Activated T-cell treated with anti-CD3 and anti-CD28 coated beads, Interleukin-2, amount 50 U/mL, for 48 hours (primary cell): ENCODE measurements at regions not wholly inside any gene's neighbourhood (a gene's known extent, or its start where the extent isn't known, plus 50 kb on each side); places are given as distances from the start of the nearest gene placed in this dataset.

Source experiments
- DNase-seq, 2 experiments: peaks; one replicate each; pipeline ENCODE4 v3.0.0-alpha.2; 2020

- DNase-seq: no peak
Measured at GRCh38 chr3:57009802-57010201, 50.7 kb upstream of the SPATA12 start.

DNA sequence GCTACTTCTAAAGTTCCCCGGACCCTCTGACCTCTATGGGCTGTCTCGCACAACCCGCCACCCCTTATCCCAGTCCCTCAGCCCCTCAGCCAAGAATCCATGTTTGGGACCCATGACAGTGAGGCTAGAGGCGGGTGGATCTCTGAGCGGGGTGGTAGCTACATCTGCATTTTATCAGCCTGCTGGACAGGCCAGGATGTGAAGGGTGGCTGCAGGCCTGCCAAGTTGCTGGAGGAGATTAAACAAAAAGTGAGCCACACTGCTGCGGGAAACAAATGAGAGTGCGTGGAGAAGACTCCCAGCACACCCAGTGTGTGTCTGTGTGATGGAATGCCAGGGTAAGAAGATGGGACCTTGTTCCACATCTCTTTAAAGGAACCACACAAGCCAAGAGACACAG is 51.1 kb upstream of the SPATA12 start:
- DNase-seq: no peak

- DNase-seq: peak; percentile 37 to 50
Measured at GRCh38 chr3:57007521-57008460, 52.7 kb upstream of the SPATA12 start.

- DNase-seq: no peak
Measured at GRCh38 chr3:57006949-57007419, 53.5 kb upstream of the SPATA12 start.

DNA sequence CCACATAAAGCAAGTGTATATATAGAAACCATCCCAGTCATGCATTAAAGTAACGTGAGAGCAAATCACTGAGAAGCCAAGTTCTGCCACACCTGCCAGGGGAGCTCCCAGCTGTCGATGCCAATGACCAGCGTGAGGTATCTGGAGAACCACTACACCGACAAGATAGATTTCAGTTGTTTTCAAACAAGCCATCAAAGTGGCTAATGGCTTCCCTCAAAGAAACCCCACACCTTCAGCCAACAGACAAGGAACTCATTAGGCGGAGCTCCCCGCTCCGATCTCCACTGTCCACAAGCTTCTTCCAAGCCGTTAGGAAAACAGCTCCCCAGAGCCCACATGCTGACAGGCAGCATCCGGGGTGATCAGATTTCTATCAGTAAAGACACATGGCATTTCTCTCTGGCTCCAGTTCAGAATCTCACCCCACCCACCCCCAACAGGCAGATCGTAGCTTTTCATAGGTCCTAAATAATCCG is 54.2 kb upstream of the SPATA12 start:
- DNase-seq: no peak

- no peak for DNase-seq
Measured at GRCh38 chr3:57004229-57004628, 56.2 kb upstream of the SPATA12 start.

GRCh38 chr3:57003676-57004075 is 56.8 kb upstream of the SPATA12 start:
- no peak for DNase-seq

DNA sequence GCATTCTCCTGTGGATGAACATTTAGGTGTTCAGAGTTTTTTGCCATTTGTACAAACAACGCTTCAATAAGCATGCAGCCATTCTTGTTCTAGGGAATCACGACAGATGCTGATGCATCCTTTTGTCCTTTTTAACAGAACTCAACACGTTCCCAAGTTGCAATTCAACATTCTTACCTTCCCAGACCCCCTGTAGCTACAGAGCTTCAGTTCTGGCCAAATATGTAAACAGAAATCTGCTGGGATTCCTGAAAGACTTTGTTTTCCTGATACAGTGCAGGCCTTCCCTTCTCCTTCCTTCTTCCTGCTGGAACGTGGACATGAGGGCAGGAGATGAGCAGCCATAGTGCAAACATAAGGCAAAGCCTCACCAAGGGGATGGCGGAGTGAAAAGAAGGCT is 59.1 kb upstream of the SPATA12 start:
- DNase-seq: no peak

- DNase-seq: no peak
Measured at GRCh38 chr3:57000012-57000411, 60.5 kb upstream of the SPATA12 start.

- no peak for DNase-seq
Measured at GRCh38 chr3:56999547-56999946, 60.9 kb upstream of the SPATA12 start.

GRCh38 chr3:56998076-56998529 is 62.4 kb upstream of the SPATA12 start:
- DNase-seq: no peak

GRCh38 chr3:56997675-56998074 is 62.8 kb upstream of the SPATA12 start:
- no peak for DNase-seq

DNA sequence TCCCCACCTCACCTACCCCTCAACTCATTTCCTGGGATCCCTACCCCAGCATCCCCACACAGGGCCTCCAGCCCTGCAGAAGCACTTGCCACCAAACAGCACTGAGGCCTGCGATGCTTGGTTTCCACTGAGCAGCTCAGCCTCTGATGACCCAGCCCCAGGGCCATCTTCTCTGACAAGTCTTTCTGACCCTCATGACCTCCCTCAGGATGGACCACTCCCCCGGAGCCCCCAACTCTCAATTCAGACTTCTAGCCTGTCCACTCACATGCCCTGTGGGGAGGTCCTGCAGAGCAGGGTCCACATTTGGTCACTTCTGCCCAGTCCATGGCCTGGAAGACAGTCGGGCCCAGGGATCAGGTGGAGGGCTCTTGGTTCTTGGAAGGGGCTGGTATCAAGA is 63.4 kb upstream of the SPATA12 start:
- no peak for DNase-seq

DNA sequence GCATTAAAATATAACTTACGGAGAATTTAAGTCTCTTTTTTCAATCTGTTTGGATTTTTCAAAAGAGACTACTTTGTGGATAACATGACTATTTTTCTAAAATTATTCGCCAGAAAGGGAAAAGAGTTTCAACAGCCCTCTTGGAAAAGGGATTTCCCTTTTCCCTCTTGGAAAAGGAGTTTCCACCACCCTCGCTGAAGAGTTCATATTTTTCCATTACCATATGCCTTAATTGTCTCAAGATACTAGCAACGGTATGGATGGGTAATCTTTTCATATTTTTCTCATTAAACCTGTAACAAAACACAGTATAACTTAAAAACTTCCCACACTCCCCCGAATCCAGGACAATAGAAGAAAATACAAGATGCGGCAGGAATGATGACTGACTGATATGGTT is 66.1 kb upstream of the SPATA12 start:
- no peak for DNase-seq

- DNase-seq: no peak
Measured at GRCh38 chr3:56990641-56991015, 69.8 kb upstream of the SPATA12 start.

GRCh38 chr3:56989977-56990640 is 70.4 kb upstream of the SPATA12 start:
- DNase-seq: no peak

- no peak for DNase-seq
Measured at GRCh38 chr3:56989169-56989976, 71.1 kb upstream of the SPATA12 start.

DNA sequence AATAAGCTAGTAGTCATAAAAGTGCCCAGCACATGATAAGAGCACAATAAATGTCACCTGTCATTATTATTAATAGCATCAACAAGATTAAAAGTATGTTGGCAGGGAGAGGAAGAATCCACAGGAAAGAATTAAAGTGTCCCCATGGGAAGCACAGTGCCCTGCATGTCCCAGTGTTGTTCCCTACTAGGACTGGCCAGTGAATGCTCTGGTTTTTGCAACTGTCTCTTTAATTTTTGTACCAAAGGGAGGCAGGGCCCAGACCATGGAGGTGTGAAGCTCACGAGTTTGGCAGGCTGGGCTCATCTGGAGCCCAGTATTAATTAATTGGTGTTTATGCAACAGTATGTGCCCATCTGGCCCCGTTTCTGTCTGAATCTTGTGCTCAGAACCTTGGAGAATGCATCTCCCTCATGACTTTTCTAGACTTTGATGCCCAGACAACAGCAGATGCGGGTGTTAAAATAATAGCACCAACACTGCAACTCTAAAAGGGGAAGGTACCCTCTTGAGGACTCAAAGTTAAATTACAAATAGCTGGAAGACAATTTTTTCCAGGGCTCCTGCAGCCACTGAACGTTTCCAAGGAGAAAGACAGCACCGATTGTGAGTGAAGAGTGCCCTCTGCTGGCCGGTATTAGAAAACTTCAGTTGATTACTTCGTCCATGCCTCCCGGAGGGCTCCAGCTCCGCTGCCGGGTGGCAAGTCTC is 71.9 kb upstream of the SPATA12 start:
- DNase-seq: peak; percentile 73 to 75

GRCh38 chr3:56987238-56987895 is 73.1 kb upstream of the SPATA12 start:
- DNase-seq: peak; percentile 33 to 37

GRCh38 chr3:56986347-56986746 is 74.1 kb upstream of the SPATA12 start:
- DNase-seq: no peak

GRCh38 chr3:56985878-56986277 is 74.6 kb upstream of the SPATA12 start:
- peak; percentile 27 to 33 for DNase-seq

- DNase-seq: no peak
Measured at GRCh38 chr3:56985460-56985859, 75.0 kb upstream of the SPATA12 start.
